ENCODE measurements at regions not wholly inside any gene's neighbourhood (a gene's known extent, or its start where the extent isn't known, plus 50 kb on each side); places are given as distances from the start of the nearest gene placed in this dataset.

- H3K27me3 ChIP-seq = no peaks in the 10 kb centered on the region
- no peak for DNase-seq
- intact Hi-C loops (cut with DNase I; ENCODE audit: low total_unique reads) = no loop called here
- TF ChIP-seq POLR2A (IDR thresholded peaks at IDR 0.05) (no peak), CTCF (IDR thresholded peaks at IDR 0.05) (no peak)
- no peak overlapping the region for H3K27ac ChIP-seq
- peaks cover 0 to 7% of the 10 kb centered on the region in 2 donors for H3K9me3 ChIP-seq
- H3K36me3 ChIP-seq = no peaks in the 10 kb centered on the region
- H3K4me1 ChIP-seq = no peaks in the 10 kb centered on the region
- H3K4me3 ChIP-seq = no peak overlapping the region
Observed at GRCh38 chr5:126117044-126117443, 306.2 kb upstream of the GRAMD2B start.

- intact Hi-C loops (cut with DNase I; ENCODE audit: low total_unique reads) = no loop called here
- Histone ChIP-seq H3K36me3 (no peaks in the 10 kb centered on the region), H3K9me3 (no peaks in the 10 kb centered on the region), H3K4me3 (no peak overlapping the region), H3K27me3 (no peaks in the 10 kb centered on the region), H3K4me1 (no peaks in the 10 kb centered on the region), H3K27ac (no peak overlapping the region)
- DNase-seq = no peak
- TF ChIP-seq POLR2A (IDR thresholded peaks at IDR 0.05) = no peak
- TF ChIP-seq CTCF (IDR thresholded peaks at IDR 0.05) = no peak
Observed at GRCh38 chr5:126119887-126120442, 303.2 kb upstream of the GRAMD2B start.

- Histone ChIP-seq H3K4me3 (no peak overlapping the region), H3K9me3 (no peaks in the 10 kb centered on the region)
- intact Hi-C loops (cut with DNase I; ENCODE audit: low total_unique reads) = no loop called here
Observed at GRCh38 chr5:126120939-126121338, 302.3 kb upstream of the GRAMD2B start.

GRCh38 chr5:126122942-126123341 lies 300.3 kb upstream of the GRAMD2B start:
- no peak overlapping the region for H3K4me3 ChIP-seq
- no peaks in the 10 kb centered on the region for H3K27me3 ChIP-seq
- no peaks in the 10 kb centered on the region for H3K4me1 ChIP-seq
- no peaks in the 10 kb centered on the region for H3K9me3 ChIP-seq
- no peak for DNase-seq
- H3K27ac ChIP-seq = no peak overlapping the region
- no peaks in the 10 kb centered on the region for H3K36me3 ChIP-seq
- TF ChIP-seq CTCF (IDR thresholded peaks at IDR 0.05) (no peak), POLR2A (IDR thresholded peaks at IDR 0.05) (no peak)
- intact Hi-C loops (cut with DNase I; ENCODE audit: low total_unique reads) = no loop called here

More at GRCh38 chr5:126120939-126121338, 302.3 kb upstream of the GRAMD2B start:
- Histone ChIP-seq H3K4me1 (no peaks in the 10 kb centered on the region), H3K27me3 (no peaks in the 10 kb centered on the region), H3K27ac (no peak overlapping the region), H3K36me3 (no peaks in the 10 kb centered on the region)
- TF ChIP-seq CTCF (IDR thresholded peaks at IDR 0.05) = no peak
- TF ChIP-seq POLR2A (IDR thresholded peaks at IDR 0.05) = no peak
- no peak for DNase-seq

- Histone ChIP-seq H3K9me3 (no peaks in the 10 kb centered on the region), H3K36me3 (no peaks in the 10 kb centered on the region), H3K4me1 (no peaks in the 10 kb centered on the region), H3K4me3 (no peak overlapping the region), H3K27ac (no peak overlapping the region), H3K27me3 (no peaks in the 10 kb centered on the region)
- intact Hi-C loops (cut with DNase I; ENCODE audit: low total_unique reads) = no loop called here
- no peak for TF ChIP-seq CTCF (IDR thresholded peaks at IDR 0.05)
- TF ChIP-seq POLR2A (IDR thresholded peaks at IDR 0.05) = no peak
- no peak for DNase-seq
Observed at GRCh38 chr5:126124706-126125345, 298.4 kb upstream of the GRAMD2B start.
